ENCODE measurements at regions not wholly inside any gene's neighbourhood (a gene's known extent, or its start where the extent isn't known, plus 50 kb on each side); places are given as distances from the start of the nearest gene placed in this dataset.

DNA sequence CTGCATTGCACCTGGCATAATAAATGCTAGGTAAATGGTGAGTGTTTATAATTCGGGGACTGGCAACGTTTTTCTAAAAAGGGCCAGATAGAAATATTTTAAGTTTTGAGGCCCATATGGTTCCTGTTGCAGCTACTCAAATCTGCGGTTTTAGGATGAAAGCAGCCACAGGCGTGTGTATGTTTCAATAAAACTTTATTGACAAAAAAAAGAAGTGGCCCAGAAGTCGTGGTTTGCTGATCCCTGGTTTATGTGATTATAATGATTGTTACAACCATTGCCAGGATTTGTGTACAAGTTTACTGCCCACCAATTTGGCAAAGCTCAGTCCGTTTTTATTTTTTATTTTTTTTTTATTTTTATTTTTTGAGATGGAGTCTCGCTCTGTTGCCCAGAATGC lies 536.1 kb downstream of the XYLT1 start:
- Histone ChIP-seq H3K18ac (ENCODE audit: extremely low read depth, low read length) (no peak overlapping the region), H2BK120ac (replicated peaks; ENCODE audit: low read depth, low read length) (no peak overlapping the region), H4K8ac (ENCODE audit: extremely low read depth, insufficient read depth, low read length) (no peak overlapping the region), H3K79me1 (ENCODE audit: low read depth, low read length) (no peaks in the 10 kb centered on the region), H3K4me3 (ENCODE audit: extremely low read depth in 1 of 4, insufficient read depth in 2 of 4, low read depth in 3 of 4, low read length in 4 of 4) (no peak overlapping the region), H3K56ac (replicated peaks; ENCODE audit: insufficient read length, low read depth, low read length) (no peak overlapping the region), H3K9ac (replicated peaks in 1 of 4; ENCODE audit: extremely low read depth in 1 of 4, low read depth in 3 of 4, low read length in 3 of 4) (no peak overlapping the region), H4K5ac (ENCODE audit: insufficient read length, low read depth, low read length) (no peak overlapping the region), H3K23ac (ENCODE audit: insufficient read length) (no peak overlapping the region), H2BK15ac (ENCODE audit: low read length) (no peak overlapping the region), H3K4me2 (ENCODE audit: insufficient read depth in 1 of 2, low read depth in 2 of 2, low read length in 2 of 2) (no peak overlapping the region), H3K79me2 (ENCODE audit: control insufficient read depth in 1 of 2, insufficient read depth in 2 of 2, low read length in 2 of 2) (no peaks in the 10 kb centered on the region), H2BK20ac (ENCODE audit: low read length) (no peak overlapping the region), H3K9me3 (ENCODE audit: insufficient read depth in 2 of 2, low read depth in 1 of 2, low read length in 1 of 2) (no peaks in the 10 kb centered on the region; a peak in 1 of 4 replicates), H4K20me1 (replicated peaks in 1 of 2; ENCODE audit: control insufficient read depth in 1 of 2, insufficient read depth in 2 of 2, low read length in 2 of 2) (no peaks in the 10 kb centered on the region), H3K36me3 (ENCODE audit: control insufficient read depth in 2 of 4, insufficient read depth in 4 of 4, low read length in 3 of 4) (no peaks in the 10 kb centered on the region), H3K27ac (ENCODE audit: low read depth, low read length) (no peak overlapping the region), H3K4ac (replicated peaks; ENCODE audit: insufficient read length, low read depth, low read length) (no peak overlapping the region), H4K91ac (replicated peaks; ENCODE audit: insufficient read length, low read length) (no peak overlapping the region), H3K27me3 (replicated peaks in 1 of 4; ENCODE audit: control insufficient read depth in 3 of 4, extremely low read depth in 1 of 4, insufficient read depth in 3 of 4, low read length in 3 of 4) (no peaks in the 10 kb centered on the region), H2BK12ac (ENCODE audit: low read depth, low read length) (no peak overlapping the region), H3K14ac (ENCODE audit: insufficient read length) (no peak overlapping the region), H2BK5ac (ENCODE audit: low read depth, low read length) (no peak overlapping the region), H2AFZ (ENCODE audit: low read length) (no peak overlapping the region), H3K23me2 (ENCODE audit: low read depth, low read length) (no peaks in the 10 kb centered on the region), H3K4me1 (replicated peaks in 1 of 4; ENCODE audit: control insufficient read depth in 3 of 4, insufficient read depth in 4 of 4, low read length in 3 of 4) (peaks cover under 1 to 6% (median 3%) of the 10 kb centered on the region in 4 experiments; a peak in 5 of 7 replicates), H2AK5ac (ENCODE audit: low read depth, low read length) (no peak overlapping the region)
- TF ChIP-seq RXRA (IDR thresholded peaks at IDR 0.05; ENCODE audit: insufficient read depth, low read depth, low read length) = no peak
- TF ChIP-seq KDM5A (IDR thresholded peaks at IDR 0.05; ENCODE audit: low read length) = no peak
- TF ChIP-seq SIRT6 (IDR thresholded peaks at IDR 0.05; ENCODE audit: low read length) = no peak
- no peak for TF ChIP-seq POLR2A (IDR thresholded peaks at IDR 0.05; ENCODE audit: control extremely low read depth in 1 of 2, low read depth in 2 of 2, low read length in 2 of 2)
- TF ChIP-seq ZNF274 (IDR thresholded peaks at IDR 0.05; ENCODE audit: borderline replicate concordance, extremely low read depth, low read length) = no peak
- TF ChIP-seq, protein P1, sequence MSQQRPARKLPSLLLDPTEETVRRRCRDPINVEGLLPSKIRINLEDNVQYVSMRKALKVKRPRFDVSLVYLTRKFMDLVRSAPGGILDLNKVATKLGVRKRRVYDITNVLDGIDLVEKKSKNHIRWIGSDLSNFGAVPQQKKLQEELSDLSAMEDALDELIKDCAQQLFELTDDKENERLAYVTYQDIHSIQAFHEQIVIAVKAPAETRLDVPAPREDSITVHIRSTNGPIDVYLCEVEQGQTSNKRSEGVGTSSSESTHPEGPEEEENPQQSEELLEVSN (IDR thresholded peaks at IDR 0.05) = no peak
- ChIA-PET POLR2A (ENCODE audit: partially characterized antibody) (no interaction called here), CTCF (ENCODE audit: partially characterized antibody) (interaction anchor here (1.0 to 1.7 kb wide), 3 partner anchors 11 to 289 kb away, joined by 3 to 5 read pairs (median 3); no protein-coding TSS in a partner anchor)
- no peak for FAIRE-seq
- no peak for DNase-seq (ENCODE audit: low read depth in 1 of 2, low spot score in 2 of 2)
- WGBS, 2 experiments (ENCODE audit: extremely low coverage in 1 of 2, insufficient coverage in 1 of 2, insufficient read length in 1 of 2, insufficient replicate concordance in 2 of 2, low coverage in 1 of 2, low lambda C conversion rate in 2 of 2, missing lambda C conversion rate in 1 of 2) = 89% methylated on average over 7 of the region's 7 CpGs; no CpG with 5 or more reads in 1 of the 2 experiments

Measured in H1 (cell line).